CD4-positive, alpha-beta T cell (primary cell): ENCODE measurements at regions not wholly inside any gene's neighbourhood (a gene's known extent, or its start where the extent isn't known, plus 50 kb on each side); places are given as distances from the start of the nearest gene placed in this dataset.

Source experiments
- ATAC-seq: fragments of 200-7000 bp; cut with Tn5 transposase; one replicate; pipeline ENCODE4 v1.10.0; 2022; ENCODE audit warnings: mild to moderate bottlenecking; ENCODE audit not compliant: poor library complexity
- CTCF ChIA-PET: fragments of 350-600 bp; sonication (Branson Sonifier 250); formaldehyde crosslinking; loops from one replicate; lab custom pipeline; 2021; ENCODE audit warnings: antibody characterized with exemption, inconsistent platforms; lab: Charles Lee
- POLR2A ChIA-PET: fragments of 350-600 bp; sonication (Branson Sonifier 250); formaldehyde crosslinking; loops from one replicate; lab custom pipeline; 2021; ENCODE audit warnings: antibody characterized with exemption, inconsistent platforms; lab: Charles Lee
- DNase-seq, 14 experiments: peaks; one replicate each; pipeline ENCODE4 v3.0.0-alpha.2; 2013 to 2020; ENCODE audit warnings: mixed read lengths in 2 of 14
- H3K27ac ChIP-seq, 2 donors: one replicate each; pipeline versions ENCODE4 v1.5.1 to v1.7.0; 2013; ENCODE audit warnings: low read length in 2 of 2, low read depth in 1 of 2, mild to moderate bottlenecking in 1 of 2
- H3K27me3 ChIP-seq, 2 experiments: 1 replicate in 1 of 2; 2 replicates in 1 of 2; pipeline versions ENCODE4 v1.6.1 to v1.7.0; 2013; ENCODE audit warnings: low read length in 2 of 2, control low read depth in 1 of 2, mild to moderate bottlenecking in 1 of 2, moderate library complexity in 1 of 2; ENCODE audit not compliant: insufficient read depth in 2 of 2, control insufficient read depth in 1 of 2
- H3K36me3 ChIP-seq: one replicate; pipeline ENCODE4 v1.6.1; 2013; ENCODE audit warnings: low read length, control low read depth; ENCODE audit not compliant: insufficient read depth
- H3K4me1 ChIP-seq: one replicate; pipeline ENCODE4 v1.6.1; 2013; ENCODE audit warnings: low read length, control low read depth; ENCODE audit not compliant: insufficient read depth
- H3K4me3 ChIP-seq: one replicate; pipeline ENCODE4 v1.5.1; 2013; ENCODE audit warnings: mild to moderate bottlenecking, low read length, moderate library complexity
- H3K9me3 ChIP-seq, 2 experiments: 1 replicate in 1 of 2; 2 replicates in 1 of 2; pipeline versions ENCODE4 v1.6.1 to v1.7.0; 2013; ENCODE audit warnings: low read length in 2 of 2, mild to moderate bottlenecking in 2 of 2, control low read depth in 1 of 2, moderate library complexity in 1 of 2; ENCODE audit not compliant: control insufficient read depth in 1 of 2, insufficient read depth in 1 of 2
- H3K27ac Mint-ChIP-seq: one replicate; pipeline ENCODE4 v1.8.0; 2020; ENCODE audit warnings: mixed read lengths
- H3K27me3 Mint-ChIP-seq: one replicate; pipeline ENCODE4 v1.8.0; 2021; ENCODE audit warnings: mixed read lengths
- H3K36me3 Mint-ChIP-seq: one replicate; pipeline ENCODE4 v1.8.0; 2021; ENCODE audit warnings: low read depth, mixed read lengths
- H3K4me1 Mint-ChIP-seq: one replicate; pipeline ENCODE4 v1.8.0; 2021; ENCODE audit warnings: low read depth, mixed read lengths
- H3K4me3 Mint-ChIP-seq: one replicate; pipeline ENCODE4 v1.8.0; 2020; ENCODE audit warnings: mild to moderate bottlenecking, mixed read lengths
- H3K9me3 Mint-ChIP-seq: one replicate; pipeline ENCODE4 v1.8.0; 2020; ENCODE audit warnings: mixed read lengths
- intact Hi-C, 2 experiments: fragments of 100-400 bp; cut with DNase I in 1 of 2; cut with micrococcal nuclease in 1 of 2; formaldehyde crosslinking; loops; one replicate each; pipeline versions ENCODE4 v1.15.1 to v1.9.0; 2023 to 2025; cut with DNase I, micrococcal nuclease
- TF ChIP-seq, protein P1 (sequence below): fragments of 200-600 bp; IDR thresholded peaks from one replicate; pipeline ENCODE4 v1.8.0; 2022; ENCODE audit warnings: antibody characterized with exemption, mild to moderate bottlenecking

DNA sequence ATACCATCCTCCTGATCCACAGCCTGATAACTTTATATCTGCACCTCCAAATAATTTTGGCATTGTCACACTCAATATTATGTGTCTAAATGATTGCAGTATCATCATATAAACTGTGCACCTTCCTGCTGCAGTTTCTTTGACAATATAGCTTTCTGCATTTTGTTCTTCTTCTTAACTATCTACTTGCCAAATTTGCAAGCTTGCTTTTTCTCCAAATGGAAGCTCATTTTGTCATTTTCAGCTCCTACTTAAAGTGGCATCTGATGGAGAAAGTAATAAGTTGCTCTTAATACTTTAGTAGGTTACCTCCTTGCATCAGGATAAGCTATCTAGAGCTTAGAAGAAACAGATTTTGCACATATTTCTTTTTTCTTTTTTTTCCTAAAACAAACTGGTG is 74.0 kb upstream of the DEFB112 start:
- intact Hi-C loops = loop anchor here in 1 of 2 experiments (10.0 kb wide), 1 partner anchor 1891 kb away; no protein-coding TSS in a partner anchor
- ChIA-PET CTCF (no interaction called here), POLR2A (no interaction called here)
- TF ChIP-seq, protein P1, sequence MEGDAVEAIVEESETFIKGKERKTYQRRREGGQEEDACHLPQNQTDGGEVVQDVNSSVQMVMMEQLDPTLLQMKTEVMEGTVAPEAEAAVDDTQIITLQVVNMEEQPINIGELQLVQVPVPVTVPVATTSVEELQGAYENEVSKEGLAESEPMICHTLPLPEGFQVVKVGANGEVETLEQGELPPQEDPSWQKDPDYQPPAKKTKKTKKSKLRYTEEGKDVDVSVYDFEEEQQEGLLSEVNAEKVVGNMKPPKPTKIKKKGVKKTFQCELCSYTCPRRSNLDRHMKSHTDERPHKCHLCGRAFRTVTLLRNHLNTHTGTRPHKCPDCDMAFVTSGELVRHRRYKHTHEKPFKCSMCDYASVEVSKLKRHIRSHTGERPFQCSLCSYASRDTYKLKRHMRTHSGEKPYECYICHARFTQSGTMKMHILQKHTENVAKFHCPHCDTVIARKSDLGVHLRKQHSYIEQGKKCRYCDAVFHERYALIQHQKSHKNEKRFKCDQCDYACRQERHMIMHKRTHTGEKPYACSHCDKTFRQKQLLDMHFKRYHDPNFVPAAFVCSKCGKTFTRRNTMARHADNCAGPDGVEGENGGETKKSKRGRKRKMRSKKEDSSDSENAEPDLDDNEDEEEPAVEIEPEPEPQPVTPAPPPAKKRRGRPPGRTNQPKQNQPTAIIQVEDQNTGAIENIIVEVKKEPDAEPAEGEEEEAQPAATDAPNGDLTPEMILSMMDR = no peak
- Histone ChIP-seq H3K27ac (no peak overlapping the region), H3K4me3 (no peak overlapping the region), H3K4me1 (no peaks in the 10 kb centered on the region), H3K36me3 (no peaks in the 10 kb centered on the region), H3K27me3 (no peaks in the 10 kb centered on the region), H3K9me3 (peaks cover 0 to 5% of the 10 kb centered on the region in 2 experiments)
- ATAC-seq = no peak
- Mint-ChIP-seq H3K27ac (no peak overlapping the region), H3K36me3 (no peaks in the 10 kb centered on the region), H3K4me1 (no peaks in the 10 kb centered on the region), H3K9me3 (no peaks in the 10 kb centered on the region), H3K4me3 (no peak overlapping the region), H3K27me3 (no peaks in the 10 kb centered on the region)
- DNase-seq = no peak

DNA sequence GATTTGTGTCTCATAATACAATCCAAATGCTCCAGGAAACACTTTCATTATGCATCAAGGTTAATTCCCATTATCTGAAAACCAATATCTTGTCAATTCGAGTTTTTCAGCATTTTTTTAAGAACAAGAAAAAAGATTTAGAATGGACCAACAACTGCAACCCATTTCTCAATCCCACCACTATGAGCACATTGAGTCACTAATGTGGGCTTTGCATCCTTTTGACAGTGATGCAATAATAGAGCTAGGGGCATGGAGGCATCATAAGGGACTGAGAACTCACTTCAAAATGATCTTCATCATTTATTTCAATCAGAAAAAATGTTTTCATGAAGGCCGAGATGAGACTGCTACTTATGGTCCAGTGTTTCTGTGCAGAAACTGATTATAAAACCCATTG is 74.8 kb upstream of the DEFB112 start:
- no peak overlapping the region for H3K27ac Mint-ChIP-seq
- ATAC-seq (no peak), DNase-seq (no peak)
- peaks cover 0 to 5% of the 10 kb centered on the region in 2 experiments for H3K9me3 ChIP-seq
- TF ChIP-seq, protein P1 = no peak
- H3K36me3 Mint-ChIP-seq = no peaks in the 10 kb centered on the region
- H3K4me1 Mint-ChIP-seq = no peaks in the 10 kb centered on the region
- intact Hi-C loops = loop anchor here in 1 of 2 experiments (10.0 kb wide), 1 partner anchor 1890 kb away; no protein-coding TSS in a partner anchor
- no peak overlapping the region for H3K27ac ChIP-seq
- POLR2A ChIA-PET = no interaction called here
- H3K27me3 Mint-ChIP-seq = no peaks in the 10 kb centered on the region
- CTCF ChIA-PET = no interaction called here
- H3K4me3 ChIP-seq = no peak overlapping the region
- H3K4me1 ChIP-seq = no peaks in the 10 kb centered on the region
- no peaks in the 10 kb centered on the region for H3K36me3 ChIP-seq
- H3K27me3 ChIP-seq = no peaks in the 10 kb centered on the region
- no peaks in the 10 kb centered on the region for H3K9me3 Mint-ChIP-seq
- H3K4me3 Mint-ChIP-seq = no peak overlapping the region

DNA sequence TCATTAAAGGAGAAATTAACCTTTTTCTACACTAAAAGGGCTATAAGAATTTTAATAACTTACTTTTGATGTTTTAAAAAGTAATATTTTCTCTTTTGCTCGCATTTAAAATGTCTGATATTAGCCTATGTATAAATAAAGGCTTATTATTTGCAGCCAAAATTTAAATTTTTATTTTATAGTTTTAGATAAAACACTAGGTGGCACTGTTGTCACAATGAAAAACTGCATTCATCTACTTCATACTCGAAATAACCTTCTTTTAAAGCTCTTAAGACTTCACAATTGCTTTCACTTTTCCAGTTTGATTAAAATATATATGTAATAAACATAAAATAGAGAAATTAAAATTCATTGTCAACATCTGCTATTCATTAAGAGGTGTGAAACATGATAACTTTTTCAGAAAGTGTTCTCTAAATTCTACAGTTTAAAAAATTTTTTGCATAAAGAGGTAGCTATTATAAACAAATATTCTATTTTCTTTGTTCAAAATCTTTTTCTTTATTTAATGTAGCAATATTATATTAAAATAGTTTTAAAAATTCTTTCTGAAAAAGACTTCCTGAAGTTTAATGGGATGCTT is 78.8 kb upstream of the DEFB112 start:
- no peak for DNase-seq
- Histone ChIP-seq H3K4me1 (no peaks in the 10 kb centered on the region), H3K4me3 (no peak overlapping the region), H3K36me3 (no peaks in the 10 kb centered on the region), H3K27me3 (no peaks in the 10 kb centered on the region), H3K9me3 (peaks cover 0 to under 1% of the 10 kb centered on the region in 2 experiments), H3K27ac (no peak overlapping the region)
- POLR2A ChIA-PET = no interaction called here
- CTCF ChIA-PET = no interaction called here
- H3K27me3 Mint-ChIP-seq = no peaks in the 10 kb centered on the region
- no peaks in the 10 kb centered on the region for H3K36me3 Mint-ChIP-seq
- intact Hi-C loops = loop anchor here in 1 of 2 experiments (10.0 kb wide), 1 partner anchor 1886 kb away; no protein-coding TSS in a partner anchor
- no peak overlapping the region for H3K27ac Mint-ChIP-seq
- TF ChIP-seq, protein P1 = peak; percentile 49
- H3K4me3 Mint-ChIP-seq = no peak overlapping the region
- no peaks in the 10 kb centered on the region for H3K9me3 Mint-ChIP-seq
- no peaks in the 10 kb centered on the region for H3K4me1 Mint-ChIP-seq
- ATAC-seq = no peak
